ENCODE measurements at regions not wholly inside any gene's neighbourhood (a gene's known extent, or its start where the extent isn't known, plus 50 kb on each side); places are given as distances from the start of the nearest gene placed in this dataset.

GRCh38 chr20:60895363-60896079, 356.5 kb upstream of the CDH4 start:
- DNase-seq (ENCODE audit: low spot score): no peak

GRCh38 chr20:60897976-60898375, 354.1 kb upstream of the CDH4 start:
- no peak for DNase-seq (ENCODE audit: low spot score)

- no peak for DNase-seq (ENCODE audit: low spot score)
Observed at GRCh38 chr20:60899320-60899719, 352.7 kb upstream of the CDH4 start.

- DNase-seq (ENCODE audit: low spot score): no peak
Observed at GRCh38 chr20:60900618-60901017, 351.4 kb upstream of the CDH4 start.

- no peak for DNase-seq (ENCODE audit: low spot score)
Observed at GRCh38 chr20:60901831-60902230, 350.2 kb upstream of the CDH4 start.

- DNase-seq (ENCODE audit: low spot score): no peak
Observed at GRCh38 chr20:60903325-60903971, 348.6 kb upstream of the CDH4 start.

- DNase-seq (ENCODE audit: low spot score): no peak
Observed at GRCh38 chr20:60904730-60905129, 347.3 kb upstream of the CDH4 start.

- DNase-seq (ENCODE audit: low spot score): no peak
Observed at GRCh38 chr20:60905919-60906318, 346.1 kb upstream of the CDH4 start.

GRCh38 chr20:60906555-60906954, 345.5 kb upstream of the CDH4 start:
- no peak for DNase-seq (ENCODE audit: low spot score)

GRCh38 chr20:60913298-60913697, 338.8 kb upstream of the CDH4 start:
- no peak for DNase-seq (ENCODE audit: low spot score)

GRCh38 chr20:60921022-60921622, 330.9 kb upstream of the CDH4 start:
- DNase-seq (ENCODE audit: low spot score): no peak

GRCh38 chr20:60926831-60927230, 325.2 kb upstream of the CDH4 start:
- DNase-seq (ENCODE audit: low spot score): no peak

GRCh38 chr20:60928341-60928740, 323.7 kb upstream of the CDH4 start:
- DNase-seq (ENCODE audit: low spot score): no peak

GRCh38 chr20:60930023-60930790, 321.9 kb upstream of the CDH4 start:
- no peak for DNase-seq (ENCODE audit: low spot score)

GRCh38 chr20:60931696-60932095, 320.4 kb upstream of the CDH4 start:
- DNase-seq (ENCODE audit: low spot score): no peak

GRCh38 chr20:60934724-60935123, 317.3 kb upstream of the CDH4 start:
- DNase-seq (ENCODE audit: low spot score): no peak

- DNase-seq (ENCODE audit: low spot score): no peak
Observed at GRCh38 chr20:60935971-60936370, 316.1 kb upstream of the CDH4 start.

- DNase-seq (ENCODE audit: low spot score): no peak
Observed at GRCh38 chr20:60937585-60937984, 314.5 kb upstream of the CDH4 start.

- no peak for DNase-seq (ENCODE audit: low spot score)
Observed at GRCh38 chr20:60941379-60941778, 310.7 kb upstream of the CDH4 start.

- no peak for DNase-seq (ENCODE audit: low spot score)
Observed at GRCh38 chr20:60947819-60948218, 304.2 kb upstream of the CDH4 start.

GRCh38 chr20:60948224-60948623, 303.8 kb upstream of the CDH4 start:
- no peak for DNase-seq (ENCODE audit: low spot score)

- DNase-seq (ENCODE audit: low spot score): no peak
Observed at GRCh38 chr20:60950561-60950960, 301.5 kb upstream of the CDH4 start.

GRCh38 chr20:60950974-60951373, 301.1 kb upstream of the CDH4 start:
- no peak for DNase-seq (ENCODE audit: low spot score)

Measured in ureter (tissue), 1 donor.